ENCODE measurements at regions not wholly inside any gene's neighbourhood (a gene's known extent, or its start where the extent isn't known, plus 50 kb on each side); places are given as distances from the start of the nearest gene placed in this dataset.
A peak's percentile ranks its signal among the peaks of the same experiment; 100 is the strongest.

- TF ChIP-seq HNF4A (conservative IDR thresholded peaks at IDR 0.05) (no peak), YY1 (IDR thresholded peaks at IDR 0.05) (peak; percentile 66)
- WGBS = 80% methylated on average over 22 of the region's 22 CpGs
- Histone ChIP-seq H3K9me3 (ENCODE audit: control insufficient read depth in 4 of 4, low read length in 3 of 4) (no peaks in the 10 kb centered on the region), H3K4me3 (ENCODE audit: low read depth in 1 of 3, low read length in 3 of 3) (no peak overlapping the region), H3K27ac (ENCODE audit: low read depth in 1 of 2, low read length in 2 of 2) (no peak overlapping the region), H3K9ac (ENCODE audit: low read depth in 1 of 2, low read length in 2 of 2) (no peak overlapping the region), H3K4me1 (ENCODE audit: control insufficient read depth in 4 of 4, insufficient read depth in 4 of 4, low read length in 3 of 4) (no peaks in the 10 kb centered on the region), H3K36me3 (ENCODE audit: control insufficient read depth in 4 of 4, insufficient read depth in 3 of 4, low read depth in 1 of 4, low read length in 3 of 4) (no peaks in the 10 kb centered on the region), H3K27me3 (ENCODE audit: control insufficient read depth in 4 of 4, insufficient read depth in 4 of 4, low read length in 3 of 4) (peaks cover 0 to 9% (median 4%) of the 10 kb centered on the region in 4 donors)
- DNase-seq (ENCODE audit: low spot score) = no peak
These were observed 130.4 kb upstream of the ETS2 start for GRCh38 chr21:38675182-38675824.

- Histone ChIP-seq H3K27me3 (ENCODE audit: control insufficient read depth in 4 of 4, insufficient read depth in 4 of 4, low read length in 3 of 4) (peaks cover 0 to 8% (median 4%) of the 10 kb centered on the region in 4 donors), H3K36me3 (ENCODE audit: control insufficient read depth in 4 of 4, insufficient read depth in 3 of 4, low read depth in 1 of 4, low read length in 3 of 4) (no peaks in the 10 kb centered on the region), H3K27ac (ENCODE audit: low read depth in 1 of 2, low read length in 2 of 2) (no peak overlapping the region), H3K9me3 (ENCODE audit: control insufficient read depth in 4 of 4, low read length in 3 of 4) (no peaks in the 10 kb centered on the region), H3K9ac (ENCODE audit: low read depth in 1 of 2, low read length in 2 of 2) (no peak overlapping the region), H3K4me3 (ENCODE audit: low read depth in 1 of 3, low read length in 3 of 3) (no peak overlapping the region), H3K4me1 (ENCODE audit: control insufficient read depth in 4 of 4, insufficient read depth in 4 of 4, low read length in 3 of 4) (no peaks in the 10 kb centered on the region)
- no peak for TF ChIP-seq MAX (IDR thresholded peaks at IDR 0.05)
- no peak for TF ChIP-seq EGR1 (IDR thresholded peaks at IDR 0.05; ENCODE audit: low read depth in 2 of 2)
- no peak for TF ChIP-seq RAD21 (IDR thresholded peaks at IDR 0.05)
- TF ChIP-seq HNF4G (IDR thresholded peaks at IDR 0.05) = no peak
- TF ChIP-seq ATF3 (IDR thresholded peaks at IDR 0.05) = no peak
- no peak for TF ChIP-seq ZBTB33 (IDR thresholded peaks at IDR 0.05)
- no peak for TF ChIP-seq FOXA1 (IDR thresholded peaks at IDR 0.05)
- no peak for TF ChIP-seq JUND (IDR thresholded peaks at IDR 0.05)
- TF ChIP-seq TAF1 (conservative IDR thresholded peaks at IDR 0.05) = no peak
- no peak for TF ChIP-seq REST (IDR thresholded peaks at IDR 0.05)
- no peak for TF ChIP-seq GABPA (IDR thresholded peaks at IDR 0.05 in 1 of 2, conservative IDR thresholded peaks at IDR 0.05 in 1 of 2)
- TF ChIP-seq FOXA2 (IDR thresholded peaks at IDR 0.05) = no peak
- TF ChIP-seq HNF4A (conservative IDR thresholded peaks at IDR 0.05) = no peak
- TF ChIP-seq SP1 (IDR thresholded peaks at IDR 0.05) = no peak
- no peak for TF ChIP-seq RXRA (IDR thresholded peaks at IDR 0.05)
- no peak for TF ChIP-seq YY1 (IDR thresholded peaks at IDR 0.05)
- no peak for DNase-seq (ENCODE audit: low spot score)
These were observed 126.9 kb upstream of the ETS2 start for GRCh38 chr21:38678827-38679226.

All from liver (tissue), 7 donors.